Endodermal cell (in vitro differentiated cells): ENCODE measurements at regions not wholly inside any gene's neighbourhood (a gene's known extent, or its start where the extent isn't known, plus 50 kb on each side); places are given as distances from the start of the nearest gene placed in this dataset.

Experiments
- DNase-seq: peaks from one replicate; pipeline ENCODE4 v3.0.0-alpha.2; 2017
- H3K27ac ChIP-seq: 2 replicates; pipeline ENCODE4 v1.5.1; 2013; ENCODE audit warnings: mild to moderate bottlenecking, low read depth, low read length, moderate library complexity
- H3K27me3 ChIP-seq: 2 replicates; pipeline ENCODE4 v1.6.1; 2013; ENCODE audit warnings: mild to moderate bottlenecking, low read length, moderate library complexity; ENCODE audit not compliant: insufficient read depth, control insufficient read depth, poor library complexity, severe bottlenecking
- H3K36me3 ChIP-seq: 2 replicates; pipeline ENCODE4 v1.7.0; 2013; ENCODE audit warnings: mild to moderate bottlenecking, low read length, moderate library complexity; ENCODE audit not compliant: control insufficient read depth, insufficient read depth
- H3K4me1 ChIP-seq: one replicate; pipeline ENCODE4 v1.7.0; 2013; ENCODE audit warnings: low read length; ENCODE audit not compliant: control insufficient read depth, insufficient read depth
- H3K4me3 ChIP-seq: 2 replicates; pipeline ENCODE4 v1.5.1; 2013; ENCODE audit warnings: mild to moderate bottlenecking, low read length, moderate library complexity
- H3K9ac ChIP-seq: 2 replicates; pipeline ENCODE4 v1.6.1; 2013; ENCODE audit warnings: mild to moderate bottlenecking, low read length, moderate library complexity; ENCODE audit not compliant: poor library complexity, severe bottlenecking; ENCODE audit errors: extremely low read depth
- H3K9me3 ChIP-seq: 2 replicates; pipeline ENCODE4 v1.6.1; 2013; ENCODE audit warnings: mild to moderate bottlenecking, low read length, moderate library complexity; ENCODE audit not compliant: control insufficient read depth
- H3K27ac Mint-ChIP-seq: 2 replicates; pipeline ENCODE4 v1.8.0; 2020; ENCODE audit warnings: mixed read lengths
- H3K27me3 Mint-ChIP-seq: 2 replicates; pipeline ENCODE4 v1.8.0; 2021; ENCODE audit warnings: mild to moderate bottlenecking, mixed read lengths; ENCODE audit not compliant: insufficient read depth
- H3K36me3 Mint-ChIP-seq: 2 replicates; pipeline ENCODE4 v1.8.0; 2020; ENCODE audit warnings: low read depth, mixed read lengths
- H3K4me1 Mint-ChIP-seq: 2 replicates; pipeline ENCODE4 v1.8.0; 2020; ENCODE audit warnings: mixed read lengths
- H3K4me3 Mint-ChIP-seq: 2 replicates; pipeline ENCODE4 v1.8.0; 2020; ENCODE audit warnings: mild to moderate bottlenecking, moderate library complexity, mixed read lengths
- H3K9me3 Mint-ChIP-seq: 2 replicates; pipeline ENCODE4 v1.8.0; 2020; ENCODE audit warnings: mild to moderate bottlenecking, mixed read lengths
- WGBS, 2 experiments: methylation state at CpG; one replicate each; pipeline versions ENCODE4 v1.1.5 to v1.1.7; 2013; ENCODE audit warnings: missing lambda C conversion rate in 2 of 2, mixed read lengths in 1 of 2; ENCODE audit not compliant: insufficient coverage in 1 of 2, insufficient read length in 1 of 2; 5-methylcytosine and 5-hydroxymethylcytosine counted together
- TF ChIP-seq, protein P1 (sequence below): fragments of 200-600 bp; sonication (generic); conservative IDR thresholded peaks from 2 replicates; pipeline ENCODE4 v1.5.0; 2021; ENCODE audit warnings: antibody characterized with exemption, mild to moderate bottlenecking

DNA sequence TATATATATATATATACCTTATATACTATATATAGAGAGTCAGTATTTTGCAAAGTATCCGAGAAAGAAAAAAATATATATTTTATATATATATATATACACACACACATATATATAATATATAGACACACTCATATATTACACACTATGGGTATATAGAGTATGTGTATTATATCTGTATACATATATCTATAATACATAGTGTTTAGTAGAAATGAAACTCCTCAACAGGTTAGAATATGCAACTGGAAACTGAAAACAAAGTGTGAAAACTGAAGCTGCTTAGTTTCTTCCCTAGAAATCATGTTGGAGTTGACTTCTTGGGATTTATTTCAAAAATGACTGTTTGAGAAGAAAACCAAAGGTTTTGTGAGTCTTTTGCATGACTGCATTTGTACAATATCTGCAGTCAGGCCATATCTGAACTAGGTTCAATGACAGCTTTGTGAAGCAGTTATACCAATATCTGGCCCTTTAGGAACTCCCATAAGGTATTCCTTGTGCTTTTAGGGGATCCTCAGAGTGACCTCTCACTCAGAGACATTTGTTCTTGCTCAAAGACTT lies 284.1 kb downstream of the CASP12 start:
- Histone ChIP-seq H3K4me1 (peaks cover 9% of the 10 kb centered on the region), H3K27ac (no peak overlapping the region), H3K27me3 (no peaks in the 10 kb centered on the region), H3K4me3 (no peak overlapping the region), H3K9ac (no peak overlapping the region), H3K9me3 (no peaks in the 10 kb centered on the region), H3K36me3 (no peaks in the 10 kb centered on the region)
- Mint-ChIP-seq H3K4me1 (peaks cover 1% of the 10 kb centered on the region), H3K27me3 (no peaks in the 10 kb centered on the region), H3K9me3 (peaks cover 12% of the 10 kb centered on the region), H3K4me3 (no peak overlapping the region), H3K27ac (no peak overlapping the region), H3K36me3 (peaks cover 8% of the 10 kb centered on the region)
- no peak for DNase-seq
- no CpG with 5 or more reads among the region's 1 CpG for WGBS, 2 experiments
- TF ChIP-seq, protein P1, sequence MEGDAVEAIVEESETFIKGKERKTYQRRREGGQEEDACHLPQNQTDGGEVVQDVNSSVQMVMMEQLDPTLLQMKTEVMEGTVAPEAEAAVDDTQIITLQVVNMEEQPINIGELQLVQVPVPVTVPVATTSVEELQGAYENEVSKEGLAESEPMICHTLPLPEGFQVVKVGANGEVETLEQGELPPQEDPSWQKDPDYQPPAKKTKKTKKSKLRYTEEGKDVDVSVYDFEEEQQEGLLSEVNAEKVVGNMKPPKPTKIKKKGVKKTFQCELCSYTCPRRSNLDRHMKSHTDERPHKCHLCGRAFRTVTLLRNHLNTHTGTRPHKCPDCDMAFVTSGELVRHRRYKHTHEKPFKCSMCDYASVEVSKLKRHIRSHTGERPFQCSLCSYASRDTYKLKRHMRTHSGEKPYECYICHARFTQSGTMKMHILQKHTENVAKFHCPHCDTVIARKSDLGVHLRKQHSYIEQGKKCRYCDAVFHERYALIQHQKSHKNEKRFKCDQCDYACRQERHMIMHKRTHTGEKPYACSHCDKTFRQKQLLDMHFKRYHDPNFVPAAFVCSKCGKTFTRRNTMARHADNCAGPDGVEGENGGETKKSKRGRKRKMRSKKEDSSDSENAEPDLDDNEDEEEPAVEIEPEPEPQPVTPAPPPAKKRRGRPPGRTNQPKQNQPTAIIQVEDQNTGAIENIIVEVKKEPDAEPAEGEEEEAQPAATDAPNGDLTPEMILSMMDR: no peak

DNA sequence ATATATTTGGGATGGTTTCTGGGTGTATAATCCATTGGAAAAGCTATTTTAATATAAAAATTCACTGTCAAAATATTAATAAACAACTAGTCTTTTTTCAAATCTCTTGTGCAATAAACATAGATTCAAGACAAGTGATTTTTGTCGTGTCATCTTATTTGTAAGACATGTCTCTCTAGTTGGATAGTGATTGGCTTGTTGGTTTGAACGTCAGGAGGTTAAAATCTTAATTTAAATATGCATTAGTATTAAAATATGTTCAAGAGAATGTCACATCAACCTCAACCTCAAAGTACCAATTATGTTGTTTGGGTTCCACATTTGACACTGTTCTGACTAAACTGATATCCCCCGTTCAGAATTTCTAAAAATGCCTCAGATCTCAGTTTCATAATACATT lies 287.6 kb downstream of the CASP12 start:
- no peaks in the 10 kb centered on the region for H3K9me3 ChIP-seq
- WGBS, 2 experiments: 100% methylated on average over 2 of the region's 3 CpGs; no CpG with 5 or more reads in 1 of the 2 experiments
- peaks cover 5% of the 10 kb centered on the region for H3K4me1 Mint-ChIP-seq
- H3K4me3 Mint-ChIP-seq: no peak overlapping the region
- no peak overlapping the region for H3K9ac ChIP-seq
- no peak overlapping the region for H3K4me3 ChIP-seq
- H3K27ac Mint-ChIP-seq: no peak overlapping the region
- H3K36me3 Mint-ChIP-seq: no peaks in the 10 kb centered on the region
- H3K27ac ChIP-seq: no peak overlapping the region
- DNase-seq: no peak
- H3K27me3 Mint-ChIP-seq: no peaks in the 10 kb centered on the region
- H3K36me3 ChIP-seq: no peaks in the 10 kb centered on the region
- peaks cover 9% of the 10 kb centered on the region for H3K4me1 ChIP-seq
- H3K27me3 ChIP-seq: no peaks in the 10 kb centered on the region
- TF ChIP-seq, protein P1: no peak
- peaks cover 2% of the 10 kb centered on the region for H3K9me3 Mint-ChIP-seq

- H3K4me3 Mint-ChIP-seq: no peak overlapping the region
Observed at GRCh38 chr11:104609311-104610085, 288.8 kb downstream of the CASP12 start.

More at GRCh38 chr11:104609311-104610085, 288.8 kb downstream of the CASP12 start:
- peaks cover 5% of the 10 kb centered on the region for H3K4me1 ChIP-seq
- H3K9me3 Mint-ChIP-seq: peaks cover 5% of the 10 kb centered on the region
- no peaks in the 10 kb centered on the region for H3K36me3 Mint-ChIP-seq
- H3K36me3 ChIP-seq: no peaks in the 10 kb centered on the region
- H3K27me3 ChIP-seq: no peaks in the 10 kb centered on the region
- H3K27me3 Mint-ChIP-seq: no peaks in the 10 kb centered on the region
- no peak overlapping the region for H3K27ac Mint-ChIP-seq
- H3K27ac ChIP-seq: no peak overlapping the region
- no peaks in the 10 kb centered on the region for H3K9me3 ChIP-seq
- no peak overlapping the region for H3K4me3 ChIP-seq
- H3K4me1 Mint-ChIP-seq: peaks cover 5% of the 10 kb centered on the region
- TF ChIP-seq, protein P1: peak; percentile 82
- WGBS, 2 experiments: 94% methylated on average over 2 of the region's 2 CpGs; no CpG with 5 or more reads in 1 of the 2 experiments
- H3K9ac ChIP-seq: no peak overlapping the region
- DNase-seq: peak; percentile 68
